ENCODE measurements at regions not wholly inside any gene's neighbourhood (a gene's known extent, or its start where the extent isn't known, plus 50 kb on each side); places are given as distances from the start of the nearest gene placed in this dataset.
"Not testable (repeated sequence)": the region's sequence is repeated elsewhere in the genome, so short reads cannot be mapped to it uniquely, and the experiment has no call there.

GRCh38 chr14:25699981-25700380 lies 650.0 kb upstream of the STXBP6 start:
- no peak for DNase-seq

- DNase-seq = no peak
Observed at GRCh38 chr14:25698111-25698510, 648.2 kb upstream of the STXBP6 start.

DNA sequence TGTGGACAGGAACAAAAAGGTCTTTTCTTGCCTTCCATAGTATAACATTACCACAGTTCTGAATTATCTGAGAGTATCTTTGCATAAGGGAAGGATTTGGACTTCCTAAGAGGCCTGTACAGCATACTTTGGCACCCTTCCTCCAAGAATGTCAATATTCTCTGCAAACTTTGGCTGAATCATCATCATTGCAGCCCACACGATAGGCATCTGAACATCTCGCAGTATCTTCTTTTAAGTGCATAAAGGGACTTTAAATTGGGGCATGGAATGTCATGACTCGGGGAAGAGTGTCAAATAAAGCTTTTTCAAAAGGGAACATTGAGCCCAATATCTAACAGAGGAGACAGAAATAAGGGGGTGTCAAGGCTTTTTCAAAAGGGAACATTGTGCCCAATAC lies 646.2 kb upstream of the STXBP6 start:
- DNase-seq = no peak

- no peak for DNase-seq
Observed at GRCh38 chr14:25685004-25685403, 635.1 kb upstream of the STXBP6 start.

DNA sequence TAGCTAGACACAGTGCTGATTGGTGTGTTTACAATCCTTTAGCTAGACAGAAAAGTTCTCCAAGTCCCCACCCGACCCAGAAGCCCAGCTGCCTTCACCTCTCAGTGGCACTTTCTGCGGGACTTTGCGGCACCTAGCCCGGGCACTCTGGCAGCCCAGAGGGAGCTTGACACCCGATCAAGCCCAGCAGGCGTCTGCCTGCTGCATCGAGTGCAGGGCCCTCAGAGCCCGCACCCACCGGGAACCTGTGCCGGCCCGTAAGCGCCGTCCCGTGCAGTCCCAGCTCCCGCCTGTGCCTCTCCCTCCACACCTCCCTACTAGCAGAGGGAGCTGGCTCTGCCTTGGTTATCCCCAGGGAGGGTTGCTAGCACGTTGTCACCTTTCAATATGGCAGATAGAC lies 631.0 kb upstream of the STXBP6 start:
- no peak for DNase-seq

- not testable (repeated sequence) for DNase-seq
Observed at GRCh38 chr14:25680511-25680910, 630.6 kb upstream of the STXBP6 start.

- DNase-seq = no peak
Observed at GRCh38 chr14:25677111-25677510, 627.2 kb upstream of the STXBP6 start.

- no peak for DNase-seq
Observed at GRCh38 chr14:25667387-25667786, 617.4 kb upstream of the STXBP6 start.

GRCh38 chr14:25666877-25667276 lies 616.9 kb upstream of the STXBP6 start:
- no peak for DNase-seq

GRCh38 chr14:25658988-25659387 lies 609.0 kb upstream of the STXBP6 start:
- no peak for DNase-seq

GRCh38 chr14:25630447-25630846 lies 580.5 kb upstream of the STXBP6 start:
- no peak for DNase-seq

DNA sequence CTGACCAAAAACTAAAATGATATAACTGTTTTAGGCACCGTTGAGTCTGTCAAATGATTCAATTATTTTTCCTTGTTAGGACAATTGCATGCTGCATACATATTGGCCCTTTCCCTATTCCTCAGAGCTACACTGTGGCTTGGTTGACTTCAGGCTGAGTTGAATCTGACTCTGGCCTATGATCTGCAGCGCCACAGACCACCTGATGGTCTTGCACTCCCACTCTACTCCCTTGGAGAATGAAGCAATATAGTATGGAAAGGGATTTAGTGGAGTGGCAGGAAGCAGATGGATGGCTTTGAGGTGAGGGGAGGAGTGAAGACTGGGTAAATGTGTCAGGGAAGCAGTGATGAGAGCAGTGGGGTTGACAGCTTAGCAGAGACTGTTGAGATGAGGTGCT lies 579.0 kb upstream of the STXBP6 start:
- no peak for DNase-seq

- DNase-seq = no peak
Observed at GRCh38 chr14:25628390-25628789, 578.4 kb upstream of the STXBP6 start.

- no peak for DNase-seq
Observed at GRCh38 chr14:25626986-25627385, 577.0 kb upstream of the STXBP6 start.

GRCh38 chr14:25622763-25623162 lies 572.8 kb upstream of the STXBP6 start:
- peak; percentile 26 for DNase-seq

- no peak for DNase-seq
Observed at GRCh38 chr14:25620515-25620914, 570.6 kb upstream of the STXBP6 start.

DNA sequence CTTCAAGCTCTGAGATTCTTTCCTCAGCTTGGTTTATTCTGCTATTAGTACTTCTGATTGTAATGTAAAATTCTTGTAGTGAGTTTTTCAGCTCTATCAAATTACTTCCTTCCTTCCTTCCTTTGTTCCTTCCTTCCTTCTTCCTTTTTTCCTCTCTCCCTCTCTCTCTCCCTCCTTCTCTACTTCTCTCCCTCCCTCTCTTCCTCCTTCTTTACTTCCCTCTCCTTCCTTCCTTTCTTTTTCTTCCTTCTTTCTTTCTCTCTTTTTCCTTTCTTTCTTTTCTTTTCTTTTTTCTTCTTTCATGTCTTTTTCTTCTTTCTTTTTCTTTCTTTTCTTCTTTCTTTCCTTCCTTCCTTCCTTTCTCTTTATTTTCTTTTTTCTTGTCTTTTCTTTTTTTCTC lies 565.2 kb upstream of the STXBP6 start:
- DNase-seq = no peak

DNA sequence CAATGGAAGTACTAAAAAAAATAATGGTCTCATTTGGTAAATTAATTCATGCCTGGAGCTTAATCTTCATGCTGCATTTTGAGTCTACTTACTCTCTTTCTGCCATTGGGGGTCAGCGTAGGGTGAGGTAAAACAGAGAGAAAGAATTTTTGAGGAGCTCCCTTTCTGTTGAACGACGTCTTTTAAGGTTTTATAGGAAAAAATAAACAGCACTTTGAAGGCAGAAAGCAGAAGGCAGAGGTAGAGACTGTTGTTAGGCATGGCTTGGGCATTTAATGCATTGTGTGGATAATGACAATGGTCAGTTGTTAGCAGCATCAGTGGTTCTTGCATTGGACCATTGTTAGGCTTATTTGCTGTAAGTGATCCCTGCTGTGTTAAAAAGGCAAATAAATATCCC lies 557.2 kb upstream of the STXBP6 start:
- no peak for DNase-seq

DNA sequence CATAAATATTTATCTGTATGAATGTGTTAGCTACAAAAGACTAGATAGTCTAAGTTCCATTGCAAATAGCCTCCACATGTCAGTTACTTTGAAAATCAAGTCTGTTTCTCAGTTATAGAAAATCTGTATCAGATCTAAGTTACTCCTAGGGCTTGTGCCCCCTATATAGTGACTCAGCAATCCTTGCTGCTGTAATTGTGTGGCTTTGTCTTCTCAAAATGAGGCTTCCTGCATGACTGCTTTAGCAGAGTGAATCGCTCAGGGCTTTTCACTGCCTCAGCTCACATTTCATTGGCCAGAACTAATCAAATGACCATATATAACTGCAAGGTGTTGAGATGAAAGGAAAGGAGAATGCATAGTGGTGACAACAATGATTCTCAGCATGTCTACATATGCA lies 552.2 kb upstream of the STXBP6 start:
- no peak for DNase-seq

DNA sequence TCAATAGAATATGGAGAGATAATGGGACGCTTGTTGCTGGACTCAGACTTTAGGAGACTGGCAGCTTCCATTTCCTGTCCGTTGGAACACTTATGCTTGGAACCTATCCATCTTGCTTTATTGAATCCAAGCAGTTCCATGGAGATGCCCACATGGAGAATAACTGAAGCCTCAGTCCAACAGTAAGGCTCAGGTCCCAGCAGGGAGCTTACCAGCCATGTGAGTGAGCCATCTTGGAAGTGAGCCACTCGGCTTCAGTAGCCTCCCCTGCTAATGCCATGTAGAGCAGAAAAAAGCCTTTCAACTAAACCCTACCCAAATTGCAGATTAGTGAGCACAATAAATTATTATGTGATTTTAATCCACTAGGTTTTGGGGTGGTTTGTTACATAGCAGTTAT lies 538.8 kb upstream of the STXBP6 start:
- no peak for DNase-seq

GRCh38 chr14:25574628-25575325 lies 524.8 kb upstream of the STXBP6 start:
- no peak for DNase-seq

DNA sequence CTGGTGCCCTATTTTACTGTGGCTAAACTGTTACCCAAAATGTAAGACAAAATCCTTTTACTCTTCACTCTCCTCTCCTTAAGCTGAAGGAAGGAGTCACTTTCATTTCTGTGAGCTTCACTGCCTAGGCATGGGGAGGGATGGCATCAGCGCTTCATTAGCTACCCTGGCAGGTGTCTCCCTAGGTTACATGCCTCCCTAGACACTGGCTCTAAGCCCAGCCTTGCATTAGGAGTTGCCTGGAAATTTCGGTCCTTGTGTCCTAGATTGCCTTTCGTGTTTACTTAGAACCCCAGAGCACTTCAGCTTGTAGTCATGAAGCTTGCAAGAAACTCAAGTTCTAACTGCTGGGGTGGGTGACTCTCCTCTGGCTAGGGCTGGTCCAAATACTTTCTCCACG lies 520.5 kb upstream of the STXBP6 start:
- DNase-seq = no peak

DNA sequence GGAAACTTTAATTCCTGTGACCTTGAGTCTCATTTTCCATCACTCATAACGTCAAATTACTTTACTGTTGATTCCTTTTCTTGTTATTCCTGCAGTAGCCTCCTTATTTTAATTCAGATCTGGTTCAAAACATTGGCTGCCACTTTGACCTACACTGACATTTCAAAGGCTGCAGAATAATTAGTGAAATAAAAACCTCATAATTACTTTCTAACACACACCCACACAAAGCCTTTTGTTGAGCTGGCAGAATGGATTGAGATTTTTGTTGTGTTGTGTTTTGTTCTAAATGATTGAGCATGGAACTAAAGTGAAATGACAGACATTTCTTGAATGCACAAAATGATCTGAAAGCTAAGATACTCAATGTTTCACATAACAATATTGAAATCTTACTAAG lies 507.5 kb upstream of the STXBP6 start:
- DNase-seq = no peak

DNA sequence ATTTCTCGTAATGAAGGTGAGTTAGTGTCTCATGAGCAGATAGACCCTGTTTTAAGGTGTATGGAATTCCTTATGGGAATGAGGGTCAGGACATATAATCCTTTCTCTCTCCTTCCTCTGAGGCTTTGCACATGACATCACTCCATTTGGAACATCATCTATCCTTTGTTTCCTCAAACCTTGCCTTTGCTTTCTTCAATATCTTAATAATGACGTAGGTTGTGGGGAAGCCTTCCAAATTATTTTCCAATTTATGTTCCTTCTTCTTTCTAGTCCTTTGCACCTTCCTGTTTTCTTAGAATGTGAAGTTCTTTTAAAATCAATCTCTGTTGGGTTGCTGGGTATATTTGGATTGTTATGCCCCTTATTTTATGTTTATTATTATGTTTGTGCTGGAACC lies 502.9 kb upstream of the STXBP6 start:
- DNase-seq = no peak

- DNase-seq = no peak
Observed at GRCh38 chr14:25551674-25552073, 501.7 kb upstream of the STXBP6 start.

All from fibroblast of skin of abdomen (primary cell).